ENCODE measurements at regions not wholly inside any gene's neighbourhood (a gene's known extent, or its start where the extent isn't known, plus 50 kb on each side); places are given as distances from the start of the nearest gene placed in this dataset.

DNA sequence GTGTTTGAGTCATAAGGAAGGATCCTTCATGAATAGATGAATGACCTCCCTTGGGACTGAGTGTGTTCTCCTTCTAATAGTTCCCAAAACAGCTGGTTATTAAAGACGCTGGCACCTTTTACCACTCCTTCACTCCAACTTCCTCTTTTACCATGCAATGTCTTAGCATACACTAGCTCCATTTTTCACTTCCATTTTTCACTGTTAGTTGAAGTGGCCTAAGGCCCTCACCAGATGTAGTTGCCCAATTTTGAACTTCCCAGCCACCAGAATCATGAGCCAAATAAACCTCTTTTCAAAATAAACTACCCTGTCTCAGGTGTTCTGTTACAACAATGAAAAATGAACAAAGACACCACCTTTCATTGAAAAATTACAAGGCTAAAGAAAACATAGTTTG, 64.7 kb downstream of the GPR65 start:
- no peak for TF ChIP-seq POLR2A (IDR thresholded peaks at IDR 0.05; ENCODE audit: low read depth)
- TF ChIP-seq, protein P1, sequence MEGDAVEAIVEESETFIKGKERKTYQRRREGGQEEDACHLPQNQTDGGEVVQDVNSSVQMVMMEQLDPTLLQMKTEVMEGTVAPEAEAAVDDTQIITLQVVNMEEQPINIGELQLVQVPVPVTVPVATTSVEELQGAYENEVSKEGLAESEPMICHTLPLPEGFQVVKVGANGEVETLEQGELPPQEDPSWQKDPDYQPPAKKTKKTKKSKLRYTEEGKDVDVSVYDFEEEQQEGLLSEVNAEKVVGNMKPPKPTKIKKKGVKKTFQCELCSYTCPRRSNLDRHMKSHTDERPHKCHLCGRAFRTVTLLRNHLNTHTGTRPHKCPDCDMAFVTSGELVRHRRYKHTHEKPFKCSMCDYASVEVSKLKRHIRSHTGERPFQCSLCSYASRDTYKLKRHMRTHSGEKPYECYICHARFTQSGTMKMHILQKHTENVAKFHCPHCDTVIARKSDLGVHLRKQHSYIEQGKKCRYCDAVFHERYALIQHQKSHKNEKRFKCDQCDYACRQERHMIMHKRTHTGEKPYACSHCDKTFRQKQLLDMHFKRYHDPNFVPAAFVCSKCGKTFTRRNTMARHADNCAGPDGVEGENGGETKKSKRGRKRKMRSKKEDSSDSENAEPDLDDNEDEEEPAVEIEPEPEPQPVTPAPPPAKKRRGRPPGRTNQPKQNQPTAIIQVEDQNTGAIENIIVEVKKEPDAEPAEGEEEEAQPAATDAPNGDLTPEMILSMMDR (IDR thresholded peaks at IDR 0.05) = no peak
